Endothelial cell (in vitro differentiated cells): ENCODE measurements at regions not wholly inside any gene's neighbourhood (a gene's known extent, or its start where the extent isn't known, plus 50 kb on each side); places are given as distances from the start of the nearest gene placed in this dataset.

ENCODE experiments used
- DNase-seq: peaks from one replicate; pipeline ENCODE4 v3.0.0; 2021; ENCODE audit warnings: low spot score
- H3K27ac Mint-ChIP-seq: one replicate; pipeline ENCODE4 v1.8.0; 2021; ENCODE audit warnings: mixed read lengths, inconsistent platforms; ENCODE audit not compliant: unreplicated experiment
- H3K27me3 Mint-ChIP-seq: one replicate; pipeline ENCODE4 v1.8.0; 2021; ENCODE audit warnings: mild to moderate bottlenecking, moderate library complexity, mixed read lengths, inconsistent platforms; ENCODE audit not compliant: unreplicated experiment
- H3K36me3 Mint-ChIP-seq: one replicate; pipeline ENCODE4 v1.8.0; 2021; ENCODE audit warnings: mild to moderate bottlenecking, low read depth, mixed read lengths, inconsistent platforms; ENCODE audit not compliant: unreplicated experiment
- H3K4me1 Mint-ChIP-seq: one replicate; pipeline ENCODE4 v1.8.0; 2021; ENCODE audit warnings: mild to moderate bottlenecking, mixed read lengths, inconsistent platforms; ENCODE audit not compliant: unreplicated experiment
- H3K4me3 Mint-ChIP-seq: one replicate; pipeline ENCODE4 v1.8.0; 2021; ENCODE audit warnings: mild to moderate bottlenecking, mixed read lengths, inconsistent platforms; ENCODE audit not compliant: unreplicated experiment
- H3K9me3 Mint-ChIP-seq: one replicate; pipeline ENCODE4 v1.8.0; 2021; ENCODE audit warnings: mixed read lengths, inconsistent platforms; ENCODE audit not compliant: unreplicated experiment
- TF ChIP-seq, protein P1 (sequence below): fragments of 200-600 bp; sonication (generic); IDR thresholded peaks from one replicate; pipeline ENCODE4 v1.5.0; 2021; ENCODE audit warnings: antibody characterized with exemption; ENCODE audit not compliant: unreplicated experiment

DNA sequence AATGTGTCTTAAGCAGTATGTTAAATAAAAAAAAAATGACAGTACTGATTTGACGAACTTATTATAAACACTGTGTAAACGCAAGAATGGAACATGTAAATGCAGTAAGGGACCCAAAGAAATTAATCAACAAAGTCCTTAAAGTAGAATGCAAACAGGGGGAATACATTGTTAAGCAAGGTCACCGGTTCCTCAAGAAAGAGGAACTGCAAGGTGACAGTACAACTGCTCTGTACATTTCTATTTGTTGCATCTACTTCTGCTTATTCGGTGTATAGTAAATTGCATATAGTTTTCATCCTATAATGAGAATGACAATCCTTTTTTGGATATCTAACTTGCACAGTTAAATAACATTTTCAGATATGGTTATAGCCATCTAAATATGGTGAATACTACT is 387.0 kb upstream of the SEMA3D start:
- Mint-ChIP-seq H3K9me3 (no peaks in the 10 kb centered on the region), H3K36me3 (no peaks in the 10 kb centered on the region), H3K27me3 (no peaks in the 10 kb centered on the region), H3K27ac (no peak overlapping the region), H3K4me1 (no peaks in the 10 kb centered on the region), H3K4me3 (no peak overlapping the region)
- no peak for DNase-seq
- TF ChIP-seq, protein P1, sequence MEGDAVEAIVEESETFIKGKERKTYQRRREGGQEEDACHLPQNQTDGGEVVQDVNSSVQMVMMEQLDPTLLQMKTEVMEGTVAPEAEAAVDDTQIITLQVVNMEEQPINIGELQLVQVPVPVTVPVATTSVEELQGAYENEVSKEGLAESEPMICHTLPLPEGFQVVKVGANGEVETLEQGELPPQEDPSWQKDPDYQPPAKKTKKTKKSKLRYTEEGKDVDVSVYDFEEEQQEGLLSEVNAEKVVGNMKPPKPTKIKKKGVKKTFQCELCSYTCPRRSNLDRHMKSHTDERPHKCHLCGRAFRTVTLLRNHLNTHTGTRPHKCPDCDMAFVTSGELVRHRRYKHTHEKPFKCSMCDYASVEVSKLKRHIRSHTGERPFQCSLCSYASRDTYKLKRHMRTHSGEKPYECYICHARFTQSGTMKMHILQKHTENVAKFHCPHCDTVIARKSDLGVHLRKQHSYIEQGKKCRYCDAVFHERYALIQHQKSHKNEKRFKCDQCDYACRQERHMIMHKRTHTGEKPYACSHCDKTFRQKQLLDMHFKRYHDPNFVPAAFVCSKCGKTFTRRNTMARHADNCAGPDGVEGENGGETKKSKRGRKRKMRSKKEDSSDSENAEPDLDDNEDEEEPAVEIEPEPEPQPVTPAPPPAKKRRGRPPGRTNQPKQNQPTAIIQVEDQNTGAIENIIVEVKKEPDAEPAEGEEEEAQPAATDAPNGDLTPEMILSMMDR: no peak

DNA sequence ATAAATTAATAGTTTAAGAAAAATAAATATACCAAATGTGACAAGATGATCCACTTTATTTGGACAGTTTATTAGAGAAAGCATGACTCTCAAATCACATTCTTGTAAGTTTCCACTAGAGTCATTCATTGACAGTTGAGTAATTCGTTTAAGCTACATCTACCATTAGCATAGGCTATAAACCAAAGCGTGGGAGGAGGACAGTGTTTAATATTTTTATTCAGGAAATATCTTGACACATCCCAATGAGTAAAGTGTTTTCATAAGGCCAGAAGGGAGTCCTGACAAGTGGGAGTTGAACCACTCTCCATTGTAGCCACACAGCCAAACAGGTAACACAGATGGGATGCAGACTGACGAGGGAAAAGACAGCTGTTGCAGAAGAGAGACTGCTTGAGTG is 386.5 kb upstream of the SEMA3D start:
- Mint-ChIP-seq H3K9me3 (no peaks in the 10 kb centered on the region), H3K27me3 (no peaks in the 10 kb centered on the region), H3K4me1 (no peaks in the 10 kb centered on the region), H3K36me3 (no peaks in the 10 kb centered on the region), H3K27ac (no peak overlapping the region), H3K4me3 (no peak overlapping the region)
- TF ChIP-seq, protein P1: no peak
- no peak for DNase-seq

DNA sequence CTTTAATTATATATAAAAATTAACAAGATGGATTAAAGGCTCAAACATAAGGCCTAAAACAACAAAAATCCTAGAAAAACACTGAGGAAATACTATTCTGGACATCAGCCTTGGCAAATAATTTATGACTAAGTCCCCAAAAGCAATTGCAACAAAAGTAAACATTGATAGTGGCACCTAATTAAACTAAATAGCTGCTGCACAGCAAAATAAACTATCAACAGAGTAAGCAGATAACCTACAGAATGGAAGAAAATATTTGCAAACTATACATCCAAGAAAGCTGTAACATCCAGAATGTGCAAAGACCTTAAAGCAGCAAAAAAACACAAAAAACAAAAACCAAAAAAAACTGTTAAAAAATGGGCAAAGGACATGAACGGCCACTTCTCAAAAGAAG is 384.0 kb upstream of the SEMA3D start:
- TF ChIP-seq, protein P1: no peak
- Mint-ChIP-seq H3K4me3 (no peak overlapping the region), H3K27ac (no peak overlapping the region), H3K4me1 (no peaks in the 10 kb centered on the region), H3K9me3 (no peaks in the 10 kb centered on the region), H3K36me3 (no peaks in the 10 kb centered on the region), H3K27me3 (no peaks in the 10 kb centered on the region)
- no peak for DNase-seq

DNA sequence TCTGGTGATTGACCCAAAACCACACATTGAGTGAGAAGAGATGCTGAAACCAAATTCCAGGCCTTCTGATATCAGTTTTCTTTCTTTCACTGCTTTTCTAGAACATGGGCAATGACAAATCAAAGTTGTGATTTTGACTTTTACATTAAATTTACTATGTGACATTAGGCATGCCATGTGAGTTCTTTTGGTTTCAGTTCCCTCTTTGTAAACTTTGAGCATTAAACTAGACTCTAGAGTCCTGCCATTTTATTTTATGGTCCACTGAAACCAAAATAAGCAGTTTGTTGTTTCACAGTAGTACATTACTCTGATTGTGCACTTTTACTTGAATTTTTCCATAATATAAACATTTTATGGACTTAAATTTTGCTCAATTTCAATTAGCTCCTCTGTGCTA is 381.1 kb upstream of the SEMA3D start:
- TF ChIP-seq, protein P1: no peak
- Mint-ChIP-seq H3K4me3 (no peak overlapping the region), H3K27me3 (no peaks in the 10 kb centered on the region)

DNA sequence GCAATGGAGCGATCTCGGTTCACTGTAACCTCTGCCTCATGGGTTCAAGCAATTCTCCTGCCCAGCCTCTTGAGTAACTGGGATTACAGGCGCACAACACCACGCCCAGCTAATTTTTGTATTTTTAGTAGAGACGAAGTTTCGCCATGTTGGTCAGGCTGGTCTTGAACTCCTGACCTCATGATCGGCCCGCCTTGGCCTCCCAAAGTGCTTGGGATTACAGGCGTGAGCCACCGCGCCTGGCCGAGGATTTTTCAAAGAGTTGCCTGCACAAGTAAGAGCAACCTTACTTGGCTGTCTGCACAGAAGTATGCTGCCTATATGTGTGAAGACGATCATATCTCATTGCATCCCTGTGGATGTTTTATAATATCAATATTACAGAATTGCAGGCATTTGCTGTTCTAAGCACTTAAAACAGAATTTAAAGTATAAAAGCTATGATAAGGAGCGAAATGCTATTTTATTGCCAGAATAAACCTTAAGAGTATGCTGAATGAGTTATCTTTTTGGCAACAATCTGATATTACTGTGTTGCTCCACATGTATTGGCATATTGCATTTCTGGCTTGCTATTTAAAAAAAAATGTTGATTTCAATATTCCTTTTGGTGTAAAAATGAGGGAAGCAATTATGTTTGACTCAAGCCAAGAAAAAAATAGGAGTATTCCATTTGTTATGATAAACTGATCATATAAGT is 379.4 kb upstream of the SEMA3D start:
- Mint-ChIP-seq H3K9me3 (no peaks in the 10 kb centered on the region), H3K27ac (no peak overlapping the region), H3K27me3 (no peaks in the 10 kb centered on the region), H3K36me3 (no peaks in the 10 kb centered on the region), H3K4me1 (no peaks in the 10 kb centered on the region), H3K4me3 (no peak overlapping the region)
- DNase-seq: no peak
- TF ChIP-seq, protein P1: no peak

More for the DNA sequence above, 381.1 kb upstream of the SEMA3D start:
- DNase-seq: no peak
- Mint-ChIP-seq H3K36me3 (no peaks in the 10 kb centered on the region), H3K4me1 (no peaks in the 10 kb centered on the region), H3K9me3 (no peaks in the 10 kb centered on the region), H3K27ac (no peak overlapping the region)
